ENCODE measurements at regions not wholly inside any gene's neighbourhood (a gene's known extent, or its start where the extent isn't known, plus 50 kb on each side); places are given as distances from the start of the nearest gene placed in this dataset.
"Not testable (repeated sequence)": the region's sequence is repeated elsewhere in the genome, so short reads cannot be mapped to it uniquely, and the experiment has no call there.

DNA sequence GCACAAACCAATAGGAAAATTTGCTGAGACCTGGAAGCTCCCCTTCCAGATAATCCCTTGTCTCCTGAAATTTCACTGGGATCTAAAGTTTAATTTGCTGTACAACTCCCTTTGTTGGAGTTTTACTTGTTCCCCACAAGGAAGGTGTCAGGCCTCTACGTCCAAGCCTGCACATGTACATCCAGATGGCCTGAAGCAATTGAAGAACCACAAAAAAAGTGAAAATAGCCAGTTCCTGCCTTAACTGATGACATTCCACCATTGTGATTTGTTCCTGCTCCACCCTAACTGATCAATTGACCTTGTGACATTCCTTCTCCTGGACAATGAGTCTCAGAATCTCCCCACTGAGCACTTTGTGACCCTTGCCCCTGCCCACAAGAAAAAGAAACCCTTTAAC lies 716.0 kb upstream of the PCDH20 start:
- DNase-seq = no peak

DNA sequence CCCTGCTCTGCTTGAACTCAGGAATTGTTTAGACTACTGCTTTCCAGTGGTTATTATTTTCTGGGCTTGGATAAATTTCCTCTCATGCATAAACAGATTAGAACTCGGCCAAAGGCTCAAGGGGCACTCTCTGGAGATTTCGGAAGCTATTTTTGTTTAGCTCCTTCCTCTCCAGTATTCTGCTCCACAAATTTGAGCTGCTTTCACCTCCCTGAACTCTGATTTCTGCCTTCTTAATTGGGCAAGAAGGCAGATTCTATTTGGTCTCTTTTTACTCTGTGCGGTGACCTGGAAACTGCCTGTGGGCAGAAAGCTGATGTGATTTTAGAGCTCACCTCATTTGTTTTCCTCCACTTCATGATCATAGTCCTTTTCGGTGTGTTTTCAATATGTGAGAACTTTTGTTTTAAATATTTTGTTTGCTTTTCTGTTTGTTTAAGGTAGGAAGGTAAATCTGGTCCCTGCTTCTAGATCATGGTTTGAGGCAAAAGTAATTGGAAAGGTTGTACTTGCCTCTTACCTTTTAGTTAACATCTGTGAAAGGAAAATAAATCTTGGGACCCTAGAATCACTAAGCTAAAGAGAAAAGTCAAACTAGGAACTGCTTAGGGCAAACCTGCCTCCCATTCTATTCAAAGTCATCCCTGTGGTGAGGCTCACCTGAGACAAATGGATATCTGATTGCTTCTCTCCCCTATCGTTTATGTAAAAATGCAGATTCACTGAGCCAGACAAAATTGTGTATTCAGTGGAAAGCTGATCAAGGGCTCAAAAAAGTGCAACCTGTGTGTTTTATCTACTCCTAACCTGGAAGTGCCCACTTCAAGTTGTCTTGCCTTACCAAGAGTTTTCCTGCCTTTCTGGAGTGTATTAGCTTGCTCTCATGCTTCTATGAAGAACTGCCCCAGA lies 714.7 kb upstream of the PCDH20 start:
- DNase-seq = no peak

DNA sequence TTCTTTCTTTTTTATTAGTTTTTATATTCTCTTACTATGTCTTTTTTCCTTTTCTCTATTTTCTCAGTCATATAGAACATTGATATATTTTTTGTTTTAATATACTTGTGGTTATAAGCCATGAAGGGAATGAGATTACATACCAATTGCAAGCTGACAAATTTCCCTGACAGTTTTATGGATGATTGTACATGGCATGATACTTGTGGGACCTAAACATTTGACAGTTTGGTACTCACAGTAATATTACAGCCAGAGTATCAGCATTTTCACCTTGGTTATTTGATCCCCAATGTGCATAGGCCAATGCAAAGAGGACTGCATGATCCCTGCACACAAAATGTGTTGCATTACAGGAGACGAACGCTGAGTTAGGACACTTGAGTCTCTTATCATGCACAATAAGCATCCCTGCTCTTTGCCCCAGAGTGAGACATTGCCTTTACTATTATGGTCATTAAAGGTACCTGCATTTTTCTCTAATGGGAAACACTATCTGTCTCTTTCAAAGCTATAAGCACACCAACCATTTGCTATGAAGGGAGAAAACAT lies 713.4 kb upstream of the PCDH20 start:
- DNase-seq = no peak

GRCh38 chr13:62126400-62126799 lies 710.8 kb upstream of the PCDH20 start:
- DNase-seq = no peak

GRCh38 chr13:62125451-62125850 lies 709.8 kb upstream of the PCDH20 start:
- no peak for DNase-seq

DNA sequence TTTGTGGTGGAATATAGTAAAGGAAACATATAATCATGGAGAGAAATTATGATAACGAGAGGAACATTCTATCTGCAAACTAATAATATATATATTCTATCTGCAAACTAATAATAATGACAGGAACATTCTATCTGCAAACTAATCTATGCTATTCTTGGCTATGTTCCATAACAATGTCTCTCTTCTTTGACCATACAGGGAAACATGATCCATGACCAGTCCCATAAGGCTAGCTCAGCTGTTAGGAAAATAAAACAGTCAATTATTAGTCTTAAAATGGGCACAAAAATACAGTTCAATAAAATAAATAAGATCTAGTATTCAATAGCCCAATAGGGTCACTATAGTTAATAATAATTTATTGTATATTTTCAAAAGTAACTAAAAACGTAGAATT lies 707.8 kb upstream of the PCDH20 start:
- no peak for DNase-seq

GRCh38 chr13:62122434-62122833 lies 706.8 kb upstream of the PCDH20 start:
- no peak for DNase-seq

DNA sequence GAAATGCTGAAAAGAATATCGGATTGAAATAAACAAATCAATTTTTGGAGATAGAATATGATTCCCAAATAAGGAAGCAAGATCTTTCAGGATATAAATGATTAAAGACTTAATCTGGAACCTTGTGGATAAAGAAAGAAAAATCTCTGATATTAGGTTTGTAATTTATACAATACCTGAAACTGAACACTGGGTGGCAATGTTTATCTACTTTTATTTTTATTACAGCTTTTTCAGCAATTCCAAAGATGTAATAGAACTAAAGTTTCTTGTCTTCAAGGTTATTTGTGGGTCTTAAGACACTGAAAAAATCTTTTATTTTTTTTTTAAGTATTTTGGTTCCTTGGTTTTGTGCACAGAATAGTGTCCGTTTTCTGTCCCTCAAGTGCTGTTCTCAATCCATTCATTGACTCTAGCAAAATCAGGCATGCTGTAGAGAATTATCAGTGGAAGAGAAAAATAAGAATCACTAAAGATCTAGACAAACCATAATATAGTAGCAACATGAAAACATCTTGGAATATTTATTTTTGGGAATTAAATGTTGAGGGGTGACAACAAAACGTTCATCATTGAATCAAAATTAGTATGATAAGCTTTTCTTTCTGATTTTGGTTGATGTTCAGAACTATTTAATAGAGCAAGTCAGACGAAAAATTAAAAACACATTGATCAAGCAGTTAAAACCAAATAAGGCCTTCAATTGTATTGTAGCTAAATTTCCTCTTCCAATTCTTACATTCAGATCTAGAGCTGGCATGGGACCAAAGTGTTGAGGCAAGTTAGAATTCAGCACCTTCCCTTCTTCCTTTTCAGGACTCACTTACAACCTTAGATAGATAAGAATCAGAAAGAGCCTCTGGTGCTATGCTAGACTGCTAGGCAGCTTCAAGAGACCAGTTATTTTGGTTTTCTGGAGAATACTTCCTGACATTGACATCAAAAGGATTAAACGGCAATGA lies 704.4 kb upstream of the PCDH20 start:
- no peak for DNase-seq

DNA sequence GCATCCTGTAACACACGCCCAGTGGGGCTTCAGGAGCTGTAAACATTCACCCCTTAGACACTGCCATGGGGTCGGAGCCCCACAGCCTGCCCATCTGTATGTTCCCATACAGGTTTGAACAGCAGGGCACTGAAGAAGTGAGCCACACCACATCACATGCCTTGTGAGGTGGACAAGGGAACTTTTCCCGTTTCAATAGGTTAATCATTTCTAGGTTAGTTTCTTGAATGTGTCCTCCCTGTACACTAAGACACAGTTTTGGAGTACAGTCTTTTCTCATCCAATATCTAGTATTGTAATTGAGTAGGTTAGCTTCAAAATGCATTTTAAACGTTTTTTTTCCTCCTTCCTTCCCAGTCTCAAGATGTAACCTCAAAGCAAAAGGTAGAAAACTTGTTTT lies 700.2 kb upstream of the PCDH20 start:
- no peak for DNase-seq

GRCh38 chr13:62113179-62113578 lies 697.5 kb upstream of the PCDH20 start:
- no peak for DNase-seq

DNA sequence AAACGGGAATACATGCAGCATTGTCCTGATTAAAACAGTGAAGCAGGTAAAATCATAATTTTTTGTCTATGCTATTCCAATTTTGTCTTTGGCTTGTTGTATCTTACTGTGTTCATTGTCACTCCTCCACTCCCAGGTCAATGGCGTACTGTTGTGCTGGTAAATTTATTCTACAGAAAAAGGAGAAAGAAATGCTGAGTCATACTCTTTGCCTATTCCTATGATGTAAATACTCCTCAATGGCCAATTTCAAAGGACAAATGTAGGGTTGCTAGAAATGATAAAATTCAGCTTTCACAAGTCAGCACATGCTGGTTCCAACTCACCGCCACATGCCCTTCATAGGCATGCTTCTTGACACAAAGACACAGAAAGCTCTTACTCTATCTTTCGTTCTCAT lies 694.4 kb upstream of the PCDH20 start:
- no peak for DNase-seq

GRCh38 chr13:62104136-62104535 lies 688.5 kb upstream of the PCDH20 start:
- not testable (repeated sequence) for DNase-seq

- no peak for DNase-seq
Observed at GRCh38 chr13:62096652-62097051, 681.0 kb upstream of the PCDH20 start.

- DNase-seq = no peak
Observed at GRCh38 chr13:62094932-62095331, 679.3 kb upstream of the PCDH20 start.

- no peak for DNase-seq
Observed at GRCh38 chr13:62093984-62094780, 678.5 kb upstream of the PCDH20 start.

GRCh38 chr13:62092949-62093348 lies 677.3 kb upstream of the PCDH20 start:
- DNase-seq = no peak

DNA sequence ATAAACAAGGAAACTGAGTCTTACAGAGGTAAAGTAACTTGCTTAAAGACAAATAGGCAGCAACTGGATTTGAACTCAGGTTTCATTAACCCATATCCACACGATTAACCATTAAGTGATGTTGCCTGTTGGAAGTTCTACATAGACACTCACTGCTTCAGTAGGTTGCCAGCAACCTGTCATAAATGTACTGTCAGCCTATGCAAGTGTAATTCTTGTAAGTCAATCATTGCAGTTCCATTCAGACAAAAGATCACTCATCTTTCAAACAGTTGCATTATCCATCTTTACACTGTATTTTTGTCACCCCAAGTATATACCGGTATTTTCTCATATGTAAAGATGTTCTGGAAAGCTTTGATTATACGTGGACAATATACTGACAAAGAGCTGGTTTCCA lies 676.9 kb upstream of the PCDH20 start:
- DNase-seq = no peak

DNA sequence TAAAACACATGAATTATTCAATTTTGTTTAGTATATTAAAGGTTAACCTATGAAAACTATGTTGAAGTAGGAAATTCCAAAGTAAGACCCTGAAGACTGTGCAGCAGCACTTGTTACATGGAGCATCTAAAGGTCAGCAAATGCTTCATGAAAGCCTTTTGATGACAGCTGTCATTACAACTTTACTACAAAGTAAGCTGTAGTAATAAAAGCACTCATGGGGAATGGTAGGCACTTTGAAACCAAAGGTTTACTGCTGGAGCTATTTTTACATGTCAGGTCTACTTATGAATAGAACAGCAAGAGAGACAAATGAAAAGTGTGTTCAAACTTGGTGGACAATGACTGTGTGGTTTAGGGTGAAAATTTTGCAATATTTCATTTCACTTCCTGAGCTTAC lies 672.5 kb upstream of the PCDH20 start:
- DNase-seq = no peak

GRCh38 chr13:62087124-62087523 lies 671.5 kb upstream of the PCDH20 start:
- DNase-seq = no peak

GRCh38 chr13:62085337-62086229 lies 669.9 kb upstream of the PCDH20 start:
- DNase-seq = no peak

GRCh38 chr13:62084728-62085127 lies 669.1 kb upstream of the PCDH20 start:
- DNase-seq = no peak

- DNase-seq = no peak
Observed at GRCh38 chr13:62067821-62068220, 652.2 kb upstream of the PCDH20 start.

All from NCI-H1694 (cell line).